Urinary bladder (tissue), 3 donors: ENCODE measurements at regions not wholly inside any gene's neighbourhood (a gene's known extent, or its start where the extent isn't known, plus 50 kb on each side); places are given as distances from the start of the nearest gene placed in this dataset.
"Not testable (repeated sequence)": the region's sequence is repeated elsewhere in the genome, so short reads cannot be mapped to it uniquely, and the experiment has no call there.

ENCODE experiments used
- DNase-seq: peaks from one replicate; pipeline ENCODE4 v3.0.0-alpha.2; 2015; ENCODE audit errors: extremely low spot score
- H3K27ac ChIP-seq: one replicate; pipeline ENCODE4 v1.5.1; 2013; ENCODE audit warnings: low read depth, mild to moderate bottlenecking, moderate library complexity
- H3K36me3 ChIP-seq: one replicate; pipeline ENCODE4 v1.6.1; 2013; ENCODE audit warnings: mild to moderate bottlenecking, moderate library complexity; ENCODE audit not compliant: insufficient read depth
- H3K4me1 ChIP-seq: one replicate; pipeline ENCODE4 v1.6.1; 2013; ENCODE audit warnings: mild to moderate bottlenecking, moderate library complexity; ENCODE audit not compliant: insufficient read depth
- H3K4me3 ChIP-seq: one replicate; pipeline ENCODE4 v1.5.1; 2013; ENCODE audit warnings: low read depth, low read length
- WGBS: extraction: QIAGEN DNeasy Blood & Tissue Kit; methylation state at CpG from one replicate; pipeline ENCODE4 v1.1.7; 2013; 5-methylcytosine and 5-hydroxymethylcytosine counted together
- donor health status: healthy with polysubstance abuse.
- donor health status: healthy.

GRCh38 chr13:55569514-55569913 lies 1571.2 kb upstream of the PRR20A start:
- Histone ChIP-seq H3K36me3 (no peaks in the 10 kb centered on the region), H3K4me1 (no peaks in the 10 kb centered on the region), H3K27ac (no peak overlapping the region), H3K4me3 (no peak overlapping the region)
- DNase-seq = no peak

GRCh38 chr13:55570371-55570770 lies 1570.3 kb upstream of the PRR20A start:
- WGBS = 89% methylated on average over 1 of the region's 1 CpG
- H3K4me3 ChIP-seq = no peak overlapping the region

GRCh38 chr13:55571237-55571867 lies 1569.4 kb upstream of the PRR20A start:
- Histone ChIP-seq H3K36me3 (no peaks in the 10 kb centered on the region), H3K4me1 (no peaks in the 10 kb centered on the region), H3K27ac (no peak overlapping the region), H3K4me3 (no peak overlapping the region)
- 69% methylated on average over 2 of the region's 2 CpGs for WGBS
- DNase-seq = no peak

More at GRCh38 chr13:55570371-55570770, 1570.3 kb upstream of the PRR20A start:
- no peaks in the 10 kb centered on the region for H3K4me1 ChIP-seq
- no peaks in the 10 kb centered on the region for H3K36me3 ChIP-seq
- DNase-seq = no peak
- H3K27ac ChIP-seq = no peak overlapping the region

- Histone ChIP-seq H3K4me3 (no peak overlapping the region), H3K27ac (no peak overlapping the region), H3K36me3 (no peaks in the 10 kb centered on the region), H3K4me1 (no peaks in the 10 kb centered on the region)
- DNase-seq = no peak
Observed at GRCh38 chr13:55572408-55572807, 1568.3 kb upstream of the PRR20A start.

- Histone ChIP-seq H3K4me3 (no peak overlapping the region), H3K27ac (no peak overlapping the region), H3K4me1 (no peaks in the 10 kb centered on the region), H3K36me3 (no peaks in the 10 kb centered on the region)
- DNase-seq = no peak
- 54% methylated on average over 2 of the region's 2 CpGs for WGBS
Observed at GRCh38 chr13:55572862-55573261, 1567.9 kb upstream of the PRR20A start.

- no peak for DNase-seq
- H3K4me3 ChIP-seq = no peak overlapping the region
- no peaks in the 10 kb centered on the region for H3K4me1 ChIP-seq
Observed at GRCh38 chr13:55573565-55573964, 1567.2 kb upstream of the PRR20A start.

GRCh38 chr13:55576389-55576788 lies 1564.3 kb upstream of the PRR20A start:
- H3K4me3 ChIP-seq = no peak overlapping the region
- H3K27ac ChIP-seq = no peak overlapping the region
- WGBS = 84% methylated on average over 4 of the region's 4 CpGs
- DNase-seq = no peak
- H3K36me3 ChIP-seq = no peaks in the 10 kb centered on the region
- H3K4me1 ChIP-seq = no peaks in the 10 kb centered on the region

More at GRCh38 chr13:55573565-55573964, 1567.2 kb upstream of the PRR20A start:
- Histone ChIP-seq H3K27ac (no peak overlapping the region), H3K36me3 (no peaks in the 10 kb centered on the region)

GRCh38 chr13:55577082-55577846 lies 1563.5 kb upstream of the PRR20A start:
- Histone ChIP-seq H3K4me3 (no peak overlapping the region), H3K36me3 (no peaks in the 10 kb centered on the region), H3K4me1 (no peaks in the 10 kb centered on the region), H3K27ac (no peak overlapping the region)
- no peak for DNase-seq
- WGBS = 48% methylated on average over 1 of the region's 1 CpG

GRCh38 chr13:55577847-55578210 lies 1562.9 kb upstream of the PRR20A start:
- DNase-seq = no peak
- Histone ChIP-seq H3K27ac (no peak overlapping the region), H3K4me3 (no peak overlapping the region), H3K36me3 (no peaks in the 10 kb centered on the region), H3K4me1 (no peaks in the 10 kb centered on the region)
- 78% methylated on average over 2 of the region's 2 CpGs for WGBS

- not testable (repeated sequence) for H3K27ac ChIP-seq, H3K4me1 ChIP-seq, H3K4me3 ChIP-seq, H3K36me3 ChIP-seq, DNase-seq
- 56% methylated on average over 4 of the region's 4 CpGs for WGBS
Observed at GRCh38 chr13:55582294-55582693, 1558.4 kb upstream of the PRR20A start.

GRCh38 chr13:55583953-55584593 lies 1556.6 kb upstream of the PRR20A start:
- Histone ChIP-seq H3K4me3 (no peak overlapping the region), H3K36me3 (no peaks in the 10 kb centered on the region), H3K4me1 (no peaks in the 10 kb centered on the region), H3K27ac (no peak overlapping the region)
- 41% methylated on average over 6 of the region's 6 CpGs for WGBS
- no peak for DNase-seq

GRCh38 chr13:55602784-55603183 lies 1537.9 kb upstream of the PRR20A start:
- no peak overlapping the region for H3K4me3 ChIP-seq
- DNase-seq = no peak
- H3K36me3 ChIP-seq = no peaks in the 10 kb centered on the region
- no peak overlapping the region for H3K27ac ChIP-seq
- no peaks in the 10 kb centered on the region for H3K4me1 ChIP-seq
- WGBS = 72% methylated on average over 1 of the region's 1 CpG

- Histone ChIP-seq H3K36me3 (no peaks in the 10 kb centered on the region), H3K4me3 (no peak overlapping the region), H3K27ac (no peak overlapping the region), H3K4me1 (no peaks in the 10 kb centered on the region)
- DNase-seq = no peak
- WGBS = 96% methylated on average over 20 of the region's 20 CpGs
Observed at GRCh38 chr13:55606045-55606665, 1534.6 kb upstream of the PRR20A start.
